Muscle of leg (tissue), 3 donors: ENCODE measurements at regions not wholly inside any gene's neighbourhood (a gene's known extent, or its start where the extent isn't known, plus 50 kb on each side); places are given as distances from the start of the nearest gene placed in this dataset.
A peak's percentile ranks its signal among the peaks of the same experiment; 100 is the strongest.

Experiments used
- DNase-seq: peaks from one replicate; pipeline ENCODE4 v3.0.0; 2013
- H3K27ac ChIP-seq: one replicate; pipeline ENCODE4 v1.5.1; 2013; ENCODE audit warnings: mild to moderate bottlenecking, low read length, control low read depth
- H3K27me3 ChIP-seq: one replicate; pipeline ENCODE4 v1.6.1; 2013; ENCODE audit warnings: low read length; ENCODE audit not compliant: control insufficient read depth, insufficient read depth
- H3K36me3 ChIP-seq: one replicate; pipeline ENCODE4 v1.6.1; 2013; ENCODE audit warnings: low read length; ENCODE audit not compliant: control insufficient read depth, insufficient read depth
- H3K4me1 ChIP-seq: one replicate; pipeline ENCODE4 v1.6.1; 2013; ENCODE audit warnings: low read length; ENCODE audit not compliant: control insufficient read depth, insufficient read depth
- H3K4me3 ChIP-seq: one replicate; pipeline ENCODE4 v1.5.1; 2013; ENCODE audit warnings: low read length, control low read depth
- H3K9me3 ChIP-seq: replicated peaks from 2 replicates; pipeline ENCODE4 v1.6.1; 2013; ENCODE audit warnings: low read depth, low read length; ENCODE audit not compliant: control insufficient read depth
- WGBS: methylation state at CpG from one replicate; pipeline ENCODE4 v1.1.5; 2013; ENCODE audit warnings: missing lambda C conversion rate; ENCODE audit not compliant: insufficient coverage; 5-methylcytosine and 5-hydroxymethylcytosine counted together

DNA sequence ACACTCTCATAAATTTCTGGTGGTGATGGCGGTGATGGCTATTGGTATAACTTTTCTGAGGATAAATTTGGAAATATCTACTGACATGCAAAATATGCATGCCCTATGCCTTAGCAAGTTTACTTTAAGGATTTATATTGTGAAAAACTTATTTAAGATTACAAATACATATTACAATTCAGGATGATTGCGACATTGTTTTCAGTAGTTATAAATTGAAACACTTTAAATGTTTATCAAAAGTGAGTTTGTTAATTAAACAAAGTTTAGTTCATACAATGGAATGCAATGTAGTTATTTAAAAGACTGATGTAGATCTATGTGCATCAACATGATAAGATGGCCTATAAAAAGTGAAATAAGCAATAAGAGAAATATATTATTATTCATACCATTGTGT lies 331.3 kb upstream of the NR5A2 start:
- no peaks in the 10 kb centered on the region for H3K27me3 ChIP-seq
- no peak overlapping the region for H3K4me3 ChIP-seq
- H3K36me3 ChIP-seq, result no peaks in the 10 kb centered on the region
- no peaks in the 10 kb centered on the region for H3K4me1 ChIP-seq
- no CpG with 5 or more reads among the region's 2 CpGs for WGBS
- no peak overlapping the region for H3K27ac ChIP-seq
- no peaks in the 10 kb centered on the region for H3K9me3 ChIP-seq
- no peak for DNase-seq

DNA sequence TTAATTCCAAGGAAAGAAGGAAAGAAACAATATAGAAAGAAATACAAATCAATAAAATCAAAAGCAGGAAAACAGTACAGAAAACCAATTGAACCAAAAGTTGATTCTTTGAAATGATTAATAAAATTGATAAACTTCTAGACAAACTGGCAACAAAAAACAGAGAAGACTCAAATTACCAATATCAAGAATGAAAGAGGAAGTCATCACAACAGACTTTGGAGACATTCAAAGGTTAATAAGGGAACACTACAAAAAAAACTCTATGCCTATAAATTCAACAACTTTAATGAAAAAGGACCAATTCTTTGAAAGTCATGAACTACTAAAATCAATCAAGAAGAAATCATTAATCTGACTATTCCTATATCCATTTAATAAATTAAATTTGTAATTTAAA lies 329.3 kb upstream of the NR5A2 start:
- Histone ChIP-seq H3K4me3 (no peak overlapping the region), H3K27ac (no peak overlapping the region), H3K4me1 (no peaks in the 10 kb centered on the region), H3K9me3 (no peaks in the 10 kb centered on the region), H3K27me3 (no peaks in the 10 kb centered on the region), H3K36me3 (no peaks in the 10 kb centered on the region)
- no peak for DNase-seq

DNA sequence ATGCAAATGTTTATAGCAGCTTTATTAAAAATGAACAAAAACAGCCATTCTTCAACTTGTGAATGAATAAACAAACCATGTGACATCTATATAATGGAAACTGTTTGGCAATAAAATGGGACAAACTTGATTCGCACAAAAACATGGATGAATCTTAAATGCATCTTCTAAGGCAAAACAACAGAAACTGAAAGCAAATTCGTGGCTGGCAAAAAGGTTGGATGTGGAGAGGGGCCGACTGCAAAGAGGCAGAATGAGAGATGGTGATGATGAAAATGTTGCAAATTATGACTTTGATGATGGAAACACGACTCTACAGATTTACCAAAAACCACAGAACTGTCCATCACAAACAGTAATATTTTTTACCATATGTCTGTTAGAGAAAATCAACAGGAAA lies 327.0 kb upstream of the NR5A2 start:
- Histone ChIP-seq H3K9me3 (no peaks in the 10 kb centered on the region), H3K27me3 (no peaks in the 10 kb centered on the region), H3K36me3 (no peaks in the 10 kb centered on the region), H3K27ac (no peak overlapping the region), H3K4me1 (no peaks in the 10 kb centered on the region), H3K4me3 (no peak overlapping the region)
- DNase-seq, result no peak
- WGBS, result 100% methylated on average over 1 of the region's 4 CpGs

DNA sequence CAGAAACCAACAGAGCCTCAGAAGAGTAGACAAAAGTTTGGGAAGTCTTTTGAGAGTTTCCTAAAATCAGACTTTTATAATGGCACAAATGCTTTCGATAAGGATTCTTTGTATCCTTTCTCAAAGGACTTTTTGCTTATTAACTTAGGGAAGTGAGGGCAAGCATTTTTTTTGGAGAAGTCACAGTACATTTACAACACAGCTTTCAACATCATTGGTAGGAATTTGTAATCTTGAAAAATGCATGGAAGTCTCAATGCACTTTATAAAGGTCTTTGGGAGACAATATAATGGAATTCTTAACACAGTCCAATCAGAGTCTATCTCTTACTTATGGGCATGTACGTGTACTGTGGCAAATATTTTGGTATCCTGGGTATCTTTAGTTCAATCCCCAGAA lies 325.8 kb upstream of the NR5A2 start:
- H3K27ac ChIP-seq, result no peak overlapping the region
- no CpG with 5 or more reads among the region's 2 CpGs for WGBS
- no peaks in the 10 kb centered on the region for H3K27me3 ChIP-seq
- DNase-seq, result no peak
- H3K36me3 ChIP-seq, result no peaks in the 10 kb centered on the region
- H3K4me1 ChIP-seq, result no peaks in the 10 kb centered on the region
- H3K9me3 ChIP-seq, result no peaks in the 10 kb centered on the region
- H3K4me3 ChIP-seq, result no peak overlapping the region

DNA sequence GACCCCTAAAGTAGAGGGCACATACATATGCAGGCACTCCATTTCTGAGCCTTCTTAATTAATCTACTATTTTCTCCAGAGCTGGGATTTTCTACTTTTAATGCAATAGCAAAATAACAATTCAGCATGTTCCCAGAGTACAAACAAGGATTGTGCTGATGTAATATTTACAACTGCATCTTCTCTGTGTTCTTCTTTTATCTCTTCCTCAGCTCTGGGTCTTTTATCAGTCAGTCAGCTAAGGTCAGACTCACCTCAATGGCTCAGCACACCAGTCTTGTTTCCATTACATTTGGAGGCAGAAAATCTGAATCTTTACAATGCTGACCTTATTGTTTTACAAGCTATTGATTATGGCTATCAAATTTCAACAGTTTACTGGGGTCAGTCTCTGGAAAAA lies 323.3 kb upstream of the NR5A2 start:
- DNase-seq, result no peak
- Histone ChIP-seq H3K27ac (no peak overlapping the region), H3K4me3 (no peak overlapping the region), H3K36me3 (no peaks in the 10 kb centered on the region), H3K9me3 (no peaks in the 10 kb centered on the region), H3K4me1 (no peaks in the 10 kb centered on the region), H3K27me3 (no peaks in the 10 kb centered on the region)

DNA sequence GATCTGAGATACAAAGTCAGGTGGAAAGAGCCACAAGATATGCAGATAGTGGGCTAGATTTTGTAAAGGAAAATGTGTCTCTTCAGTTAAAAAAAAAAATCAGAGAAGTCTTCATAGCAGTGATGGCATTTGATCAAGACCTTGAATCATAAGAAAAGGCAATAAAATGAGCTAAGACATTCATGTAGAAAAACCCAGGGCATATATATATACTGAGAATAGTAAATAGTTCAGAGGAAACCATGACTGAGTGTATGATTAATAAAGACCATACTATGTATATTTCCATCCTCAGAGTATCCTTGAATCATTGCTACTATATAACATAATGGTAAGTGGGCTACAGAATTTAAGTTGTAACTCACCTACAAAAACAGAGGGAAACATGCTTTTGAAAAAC lies 321.7 kb upstream of the NR5A2 start:
- no peaks in the 10 kb centered on the region for H3K4me1 ChIP-seq
- H3K4me3 ChIP-seq, result no peak overlapping the region
- H3K27me3 ChIP-seq, result no peaks in the 10 kb centered on the region
- no peaks in the 10 kb centered on the region for H3K36me3 ChIP-seq
- H3K27ac ChIP-seq, result no peak overlapping the region
- H3K9me3 ChIP-seq, result peaks cover 5% of the 10 kb centered on the region
- no peak for DNase-seq

DNA sequence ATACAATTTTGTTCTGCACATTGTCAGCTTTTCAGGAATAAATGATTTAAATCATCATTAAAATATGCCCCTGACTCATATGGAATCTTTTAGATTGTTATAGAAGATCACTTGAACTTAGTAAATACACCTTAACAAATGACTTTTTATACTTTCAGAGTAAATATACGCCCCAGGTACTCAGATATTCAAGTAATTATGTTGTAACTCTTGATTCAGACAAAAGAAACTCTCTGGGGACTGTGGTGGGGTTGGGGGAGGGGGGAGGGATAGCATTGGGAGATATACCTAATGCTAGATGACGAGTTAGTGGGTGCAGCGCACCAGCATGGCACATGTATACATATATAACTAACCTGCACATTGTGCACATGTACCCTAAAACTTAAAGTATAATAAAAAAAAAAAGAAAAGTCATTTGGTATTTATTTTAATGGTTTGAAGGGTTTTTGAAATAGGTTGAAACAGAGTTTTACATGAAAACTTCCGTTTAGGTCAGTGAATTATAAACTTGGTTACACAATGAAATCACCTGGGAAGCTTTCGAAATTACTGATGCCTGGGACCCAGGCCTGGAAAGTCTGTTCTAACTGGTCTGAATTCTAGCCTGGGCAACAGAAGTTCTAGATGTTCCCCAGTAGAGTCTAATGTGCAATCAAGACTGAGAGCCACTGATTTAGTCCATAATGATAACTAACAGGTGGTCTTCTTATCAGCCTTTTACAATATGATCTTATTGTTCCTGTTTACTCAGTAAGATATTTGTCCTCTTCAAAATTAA lies 320.5 kb upstream of the NR5A2 start:
- H3K27ac ChIP-seq, result no peak overlapping the region
- no peaks in the 10 kb centered on the region for H3K27me3 ChIP-seq
- peaks cover 11% of the 10 kb centered on the region for H3K9me3 ChIP-seq
- H3K36me3 ChIP-seq, result no peaks in the 10 kb centered on the region
- H3K4me1 ChIP-seq, result no peaks in the 10 kb centered on the region
- no peak for DNase-seq
- 88% methylated on average over 2 of the region's 5 CpGs for WGBS
- H3K4me3 ChIP-seq, result no peak overlapping the region

DNA sequence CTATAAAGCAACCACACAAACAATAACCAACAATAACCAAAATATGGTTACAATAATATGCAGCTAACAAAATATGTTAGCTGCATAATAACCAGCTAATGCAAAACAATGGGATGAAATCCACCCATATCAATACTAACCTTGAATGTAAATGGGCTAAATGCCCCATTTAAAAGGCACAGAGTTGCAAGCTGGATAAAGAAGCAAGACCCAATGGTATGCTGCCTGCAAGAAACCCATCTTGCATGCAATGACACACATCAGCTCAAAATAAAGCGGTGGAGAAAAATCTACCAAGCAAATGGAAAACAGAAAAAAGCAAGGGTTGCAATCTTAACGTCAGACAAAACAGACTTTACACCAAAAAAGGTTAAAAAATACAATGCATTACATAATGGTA lies 316.5 kb upstream of the NR5A2 start:
- H3K36me3 ChIP-seq, result no peaks in the 10 kb centered on the region
- no peaks in the 10 kb centered on the region for H3K27me3 ChIP-seq
- H3K27ac ChIP-seq, result no peak overlapping the region
- no peak overlapping the region for H3K4me3 ChIP-seq
- peaks cover 14% of the 10 kb centered on the region for H3K9me3 ChIP-seq
- H3K4me1 ChIP-seq, result no peaks in the 10 kb centered on the region
- WGBS, result no CpG with 5 or more reads among the region's 2 CpGs
- no peak for DNase-seq

DNA sequence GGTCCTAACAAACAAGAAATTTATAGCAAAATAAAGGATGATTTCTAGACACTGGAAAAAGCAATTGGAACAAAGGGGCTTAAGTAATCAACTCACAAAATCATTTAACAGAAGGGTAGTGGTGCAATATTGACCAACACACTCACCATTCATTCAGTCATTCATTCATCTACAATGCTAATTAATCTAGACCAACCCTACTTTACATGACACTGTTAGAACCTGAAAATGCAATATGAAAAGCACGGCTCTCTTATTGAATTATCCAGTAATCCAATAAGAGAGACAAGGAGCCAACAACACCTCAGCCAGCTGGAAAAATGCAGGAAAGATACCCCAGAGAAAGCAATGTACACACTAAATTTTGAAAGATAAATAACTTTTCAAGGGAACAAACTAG lies 310.8 kb upstream of the NR5A2 start:
- Histone ChIP-seq H3K9me3 (peaks cover 3% of the 10 kb centered on the region), H3K4me3 (no peak overlapping the region), H3K4me1 (no peaks in the 10 kb centered on the region), H3K36me3 (no peaks in the 10 kb centered on the region), H3K27ac (no peak overlapping the region), H3K27me3 (no peaks in the 10 kb centered on the region)
- WGBS, result no CpG with 5 or more reads among the region's 1 CpG
- no peak for DNase-seq

DNA sequence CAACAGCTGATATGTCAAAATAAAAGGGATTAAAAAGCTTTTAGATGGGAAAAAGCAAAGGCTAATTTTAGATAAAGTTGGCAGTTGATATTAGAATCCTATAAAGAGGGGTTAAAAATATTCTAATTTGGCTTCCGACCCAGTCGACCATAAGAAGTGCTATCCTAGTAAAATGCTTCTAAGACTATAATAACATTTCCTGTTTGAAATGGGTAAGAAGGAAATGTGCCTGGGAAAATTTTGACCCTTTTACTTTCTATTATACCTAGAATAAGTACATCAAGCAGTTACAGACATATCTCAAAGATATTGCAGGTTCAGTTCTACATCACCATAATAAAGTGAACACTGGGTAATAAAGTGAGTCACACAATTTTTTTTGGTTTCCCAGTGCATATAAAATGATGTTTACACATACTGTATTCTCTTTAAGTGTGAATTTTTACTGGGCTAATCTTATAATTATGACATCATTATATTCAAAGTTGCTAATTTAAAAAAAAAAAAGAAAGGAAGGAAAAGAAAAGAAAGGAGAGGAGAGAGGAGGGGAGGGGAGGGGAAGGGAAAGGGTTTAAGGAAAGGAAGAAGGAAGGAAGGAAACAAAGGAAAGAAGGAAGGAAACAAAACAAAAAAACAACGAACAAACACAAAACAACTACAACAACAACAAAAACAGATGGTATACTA lies 308.2 kb upstream of the NR5A2 start:
- Histone ChIP-seq H3K27me3 (no peaks in the 10 kb centered on the region), H3K4me3 (no peak overlapping the region), H3K27ac (no peak overlapping the region), H3K36me3 (no peaks in the 10 kb centered on the region), H3K9me3 (no peaks in the 10 kb centered on the region), H3K4me1 (no peaks in the 10 kb centered on the region)
- DNase-seq, result no peak
- no CpG with 5 or more reads among the region's 3 CpGs for WGBS

DNA sequence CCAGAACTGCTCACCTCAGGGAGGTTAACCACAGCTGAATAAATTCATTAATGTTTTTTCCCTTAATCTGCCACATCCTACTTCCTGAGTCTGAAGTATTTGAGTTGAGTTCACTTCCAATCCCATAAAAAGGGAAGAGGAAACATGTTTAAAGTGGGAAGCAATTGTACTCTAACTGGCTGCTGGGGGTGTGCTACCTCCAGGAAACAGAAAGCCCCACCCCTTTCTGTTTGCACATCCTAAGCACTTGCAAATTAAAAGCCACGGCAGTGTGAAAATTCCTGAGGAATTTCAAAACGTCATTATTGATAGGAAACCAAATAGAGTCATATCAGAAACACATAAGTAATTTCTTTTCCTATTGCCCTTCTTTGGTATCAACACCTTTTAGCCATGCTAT lies 307.0 kb upstream of the NR5A2 start:
- peak; percentile 9 for DNase-seq
- H3K36me3 ChIP-seq, result no peaks in the 10 kb centered on the region
- no peak overlapping the region for H3K27ac ChIP-seq
- H3K27me3 ChIP-seq, result no peaks in the 10 kb centered on the region
- whole genome bisulfite sequencing, result no CpG with 5 or more reads among the region's 2 CpGs
- H3K4me3 ChIP-seq, result no peak overlapping the region
- H3K9me3 ChIP-seq, result no peaks in the 10 kb centered on the region
- no peaks in the 10 kb centered on the region for H3K4me1 ChIP-seq
